CD14-positive monocyte (primary cell): ENCODE measurements at regions not wholly inside any gene's neighbourhood (a gene's known extent, or its start where the extent isn't known, plus 50 kb on each side); places are given as distances from the start of the nearest gene placed in this dataset.

Source experiments
- DNase-seq, 3 donors: peaks; one replicate each; pipeline ENCODE4 v3.0.0-alpha.2; 2011 to 2022
- H2AFZ ChIP-seq: 2 replicates; pipeline ENCODE4 v1.6.0; 2012; ENCODE audit warnings: mild to moderate bottlenecking, low read depth, low read length, inconsistent platforms; ENCODE audit not compliant: insufficient read depth, poor library complexity, severe bottlenecking
- H3K27ac ChIP-seq, 2 donors: 1 replicate in 1 of 2; 2 replicates in 1 of 2; pipeline ENCODE4 v1.5.1; 2012 to 2013; ENCODE audit warnings: low read length in 2 of 2, control low read depth in 1 of 2, inconsistent platforms in 1 of 2, low read depth in 1 of 2, mild to moderate bottlenecking in 1 of 2
- H3K27me3 ChIP-seq, 2 donors: one replicate each; pipeline versions ENCODE4 v1.6.0 to v1.6.1; 2011 to 2013; ENCODE audit warnings: low read length in 2 of 2; ENCODE audit not compliant: control insufficient read depth in 2 of 2, insufficient read depth in 2 of 2
- H3K36me3 ChIP-seq, 2 donors: replicated peaks in 1 of 2; 1 replicate in 1 of 2; 2 replicates in 1 of 2; pipeline versions ENCODE4 v1.5.1 to v1.6.1; 2012 to 2013; ENCODE audit warnings: low read length in 2 of 2, control low read depth in 1 of 2, inconsistent platforms in 1 of 2, mild to moderate bottlenecking in 1 of 2; ENCODE audit not compliant: insufficient read depth in 2 of 2, control insufficient read depth in 1 of 2
- H3K4me1 ChIP-seq, 2 donors: 1 replicate in 1 of 2; 2 replicates in 1 of 2; pipeline versions ENCODE4 v1.5.1 to v1.6.1; 2012 to 2013; ENCODE audit warnings: low read length in 2 of 2, control low read depth in 1 of 2, inconsistent platforms in 1 of 2, mild to moderate bottlenecking in 1 of 2, moderate library complexity in 1 of 2; ENCODE audit not compliant: insufficient read depth in 2 of 2, control insufficient read depth in 1 of 2
- H3K4me2 ChIP-seq: replicated peaks from 2 replicates; pipeline ENCODE3; 2012; ENCODE audit warnings: low read length, moderate library complexity, mild to moderate bottlenecking; ENCODE audit not compliant: poor library complexity, severe bottlenecking; ENCODE audit errors: extremely low read depth
- H3K4me3 ChIP-seq, 3 experiments: fragments of 200-600 bp in 1 of 3; sonication (generic) in 1 of 3; replicated peaks in 1 of 3; 1 replicate in 2 of 3; 2 replicates in 1 of 3; pipeline ENCODE4 v1.5.1; 2011 to 2013; ENCODE audit warnings: low read length in 3 of 3, mild to moderate bottlenecking in 3 of 3, control low read depth in 2 of 3, low read depth in 2 of 3, inconsistent platforms in 1 of 3, moderate library complexity in 1 of 3
- H3K79me2 ChIP-seq: 2 replicates; pipeline ENCODE4 v1.6.0; 2012; ENCODE audit warnings: mild to moderate bottlenecking, control low read depth, inconsistent platforms, low read length, moderate library complexity; ENCODE audit not compliant: insufficient read depth
- H3K9ac ChIP-seq: 2 replicates; pipeline ENCODE4 v1.6.0; 2017; ENCODE audit warnings: low read length, mild to moderate bottlenecking; ENCODE audit not compliant: insufficient read depth, poor library complexity, severe bottlenecking
- H3K9me3 ChIP-seq, 2 donors: replicated peaks in 1 of 2; 1 replicate in 1 of 2; 2 replicates in 1 of 2; pipeline versions ENCODE4 v1.5.1 to v1.6.1; 2012 to 2013; ENCODE audit warnings: low read length in 2 of 2, control low read depth in 1 of 2; ENCODE audit not compliant: control insufficient read depth in 1 of 2, insufficient read depth in 1 of 2
- H4K20me1 ChIP-seq: 2 replicates; pipeline ENCODE4 v1.6.0; 2012; ENCODE audit warnings: mild to moderate bottlenecking, low read length, control low read depth, moderate library complexity; ENCODE audit not compliant: insufficient read depth
- H3K27ac Mint-ChIP-seq, 7 donors: one replicate each; pipeline ENCODE4 v1.8.0; 2020; ENCODE audit warnings: mild to moderate bottlenecking in 7 of 7, mixed read lengths in 7 of 7, moderate library complexity in 6 of 7, inconsistent platforms in 2 of 7
- H3K27me3 Mint-ChIP-seq, 3 donors: one replicate each; pipeline ENCODE4 v1.8.0; 2021 to 2022; ENCODE audit warnings: low read depth in 3 of 3, mild to moderate bottlenecking in 3 of 3, mixed read lengths in 3 of 3, moderate library complexity in 3 of 3, inconsistent platforms in 1 of 3
- H3K36me3 Mint-ChIP-seq, 2 donors: one replicate each; pipeline ENCODE4 v1.8.0; 2020; ENCODE audit warnings: mixed read lengths in 2 of 2, inconsistent platforms in 1 of 2, mild to moderate bottlenecking in 1 of 2
- H3K4me1 Mint-ChIP-seq: one replicate; pipeline ENCODE4 v1.8.0; 2020; ENCODE audit warnings: mild to moderate bottlenecking, mixed read lengths
- H3K4me3 Mint-ChIP-seq, 2 donors: one replicate each; pipeline ENCODE4 v1.8.0; 2020; ENCODE audit warnings: mild to moderate bottlenecking in 2 of 2, mixed read lengths in 2 of 2, moderate library complexity in 1 of 2
- H3K9me3 Mint-ChIP-seq, 7 donors: one replicate each; pipeline ENCODE4 v1.8.0; 2020 to 2022; ENCODE audit warnings: mixed read lengths in 7 of 7, mild to moderate bottlenecking in 6 of 7, moderate library complexity in 6 of 7, inconsistent platforms in 2 of 7
- CTCF ChIP-seq: fragments of 200-600 bp; IDR thresholded peaks from one replicate; pipeline ENCODE4 v1.8.0; 2022; ENCODE audit warnings: antibody characterized with exemption, mild to moderate bottlenecking
- WGBS: methylation state at CpG from one replicate; pipeline ENCODE4 v1.1.5; 2013; ENCODE audit warnings: missing lambda C conversion rate; ENCODE audit not compliant: insufficient coverage; 5-methylcytosine and 5-hydroxymethylcytosine counted together
- intact Hi-C, 2 donors: fragments of 100-400 bp; cut with micrococcal nuclease; formaldehyde crosslinking; loops; one replicate each; pipeline versions ENCODE4 v1.15.0 to v1.15.1; 2023

GRCh38 chr2:51662187-51662586 is 630.3 kb upstream of the NRXN1 start:
- DNase-seq, result no peak
- intact Hi-C loops, result no loop called here
- Mint-ChIP-seq H3K36me3 (no peaks in the 10 kb centered on the region), H3K27me3 (no peaks in the 10 kb centered on the region), H3K4me1 (no peaks in the 10 kb centered on the region), H3K4me3 (no peak overlapping the region), H3K27ac (no peak overlapping the region), H3K9me3 (peaks cover 0 to 2% (median 0%) of the 10 kb centered on the region in 7 donors)
- H3K4me2 ChIP-seq, result no peak overlapping the region
- 100% methylated on average over 1 of the region's 5 CpGs for WGBS
- H3K4me1 ChIP-seq, result no peaks in the 10 kb centered on the region
- H2AFZ ChIP-seq, result no peak overlapping the region
- no peaks in the 10 kb centered on the region for H3K27me3 ChIP-seq
- no peak for TF ChIP-seq CTCF
- H4K20me1 ChIP-seq, result no peaks in the 10 kb centered on the region
- no peaks in the 10 kb centered on the region for H3K36me3 ChIP-seq
- H3K9ac ChIP-seq, result no peak overlapping the region
- no peak overlapping the region for H3K27ac ChIP-seq
- no peak overlapping the region for H3K4me3 ChIP-seq
- peaks cover 0 to 3% of the 10 kb centered on the region in 2 donors for H3K9me3 ChIP-seq
- no peaks in the 10 kb centered on the region for H3K79me2 ChIP-seq

GRCh38 chr2:51657849-51658248 is 625.9 kb upstream of the NRXN1 start:
- Histone ChIP-seq H2AFZ (no peak overlapping the region), H3K4me2 (no peak overlapping the region), H3K9ac (no peak overlapping the region), H3K4me3 (no peak overlapping the region), H3K27ac (no peak overlapping the region), H3K79me2 (no peaks in the 10 kb centered on the region), H4K20me1 (no peaks in the 10 kb centered on the region), H3K27me3 (no peaks in the 10 kb centered on the region), H3K36me3 (no peaks in the 10 kb centered on the region), H3K4me1 (no peaks in the 10 kb centered on the region), H3K9me3 (no peaks in the 10 kb centered on the region)
- no peak for TF ChIP-seq CTCF
- Mint-ChIP-seq H3K27me3 (no peaks in the 10 kb centered on the region), H3K4me1 (no peaks in the 10 kb centered on the region), H3K27ac (no peak overlapping the region), H3K36me3 (no peaks in the 10 kb centered on the region), H3K4me3 (no peak overlapping the region), H3K9me3 (peaks cover 0 to 2% (median 0%) of the 10 kb centered on the region in 7 donors)
- intact Hi-C loops, result no loop called here
- 100% methylated on average over 2 of the region's 4 CpGs for WGBS
- DNase-seq, result no peak
